Activated CD4-positive, alpha-beta T cell treated with anti-CD3 and anti-CD28 coated beads, Interleukin-2, amount 50 U/mL, for 1 hour (primary cell): ENCODE measurements at regions not wholly inside any gene's neighbourhood (a gene's known extent, or its start where the extent isn't known, plus 50 kb on each side); places are given as distances from the start of the nearest gene placed in this dataset.

ENCODE experiments used
- DNase-seq: peaks from one replicate; pipeline ENCODE4 v3.0.0-alpha.2; 2020

GRCh38 chr13:58056426-58056825 lies 424.9 kb downstream of the PCDH17 start:
- no peak for DNase-seq

DNA sequence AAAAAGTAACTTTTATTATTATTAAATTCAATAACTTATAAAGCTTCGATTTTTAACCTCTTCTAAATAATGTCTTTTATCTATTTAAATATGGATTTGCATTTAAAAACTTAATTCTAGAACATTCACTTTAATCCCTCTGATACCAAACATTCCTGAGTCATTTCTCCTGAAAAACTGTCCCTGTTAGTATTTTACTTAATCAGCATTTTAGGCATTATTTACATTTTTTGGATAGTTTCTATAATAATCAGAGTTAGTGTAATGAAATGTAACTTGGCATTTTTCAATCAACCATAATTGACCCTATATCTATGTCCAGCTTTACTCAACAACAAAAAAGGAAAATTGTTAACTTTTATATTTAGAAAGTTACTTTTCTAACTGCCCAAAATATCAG lies 428.1 kb downstream of the PCDH17 start:
- no peak for DNase-seq

GRCh38 chr13:58080806-58081205 lies 449.3 kb downstream of the PCDH17 start:
- DNase-seq: no peak

- DNase-seq: no peak
Observed at GRCh38 chr13:58081301-58081820, 449.8 kb downstream of the PCDH17 start.

DNA sequence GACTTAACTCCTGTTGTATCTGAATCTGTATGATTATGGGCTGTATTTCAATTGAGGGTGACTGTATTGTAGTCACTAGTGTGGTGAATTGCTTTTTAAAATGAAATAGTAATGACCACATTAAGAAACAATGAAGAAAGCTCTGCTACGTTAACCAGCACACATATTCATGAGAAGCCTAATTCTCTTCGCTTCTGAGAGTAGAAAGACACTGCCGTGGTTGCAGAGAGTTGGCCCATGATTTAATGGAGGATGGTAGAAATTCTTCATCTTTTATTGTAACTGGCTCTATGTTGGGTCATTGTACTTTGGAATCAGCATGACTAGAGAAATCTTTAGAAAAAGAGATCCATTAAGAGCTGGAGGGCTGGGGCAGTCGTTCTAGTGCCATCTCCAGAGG lies 451.5 kb downstream of the PCDH17 start:
- DNase-seq: no peak

GRCh38 chr13:58085274-58085673 lies 453.7 kb downstream of the PCDH17 start:
- DNase-seq: no peak

GRCh38 chr13:58085819-58086218 lies 454.3 kb downstream of the PCDH17 start:
- DNase-seq: no peak

DNA sequence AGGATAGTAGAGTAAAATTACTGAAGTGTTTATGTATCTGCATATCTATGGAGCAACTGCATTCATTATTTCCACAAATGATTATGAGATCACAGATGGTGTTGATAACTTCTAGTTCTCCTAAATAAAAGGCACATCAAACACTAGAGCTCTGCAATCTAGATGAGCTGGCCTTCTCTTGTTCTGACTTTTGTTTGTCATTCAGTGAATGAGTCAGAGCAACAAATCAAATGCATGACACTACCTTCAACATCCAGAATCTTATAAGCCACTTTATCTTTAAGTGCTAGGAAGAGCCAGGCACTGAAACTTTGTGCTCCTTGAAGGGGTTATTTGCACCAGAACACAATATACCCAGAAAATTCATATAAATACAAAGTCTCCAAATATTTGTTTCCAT lies 456.0 kb downstream of the PCDH17 start:
- no peak for DNase-seq

- no peak for DNase-seq
Observed at GRCh38 chr13:58093394-58093793, 461.9 kb downstream of the PCDH17 start.

DNA sequence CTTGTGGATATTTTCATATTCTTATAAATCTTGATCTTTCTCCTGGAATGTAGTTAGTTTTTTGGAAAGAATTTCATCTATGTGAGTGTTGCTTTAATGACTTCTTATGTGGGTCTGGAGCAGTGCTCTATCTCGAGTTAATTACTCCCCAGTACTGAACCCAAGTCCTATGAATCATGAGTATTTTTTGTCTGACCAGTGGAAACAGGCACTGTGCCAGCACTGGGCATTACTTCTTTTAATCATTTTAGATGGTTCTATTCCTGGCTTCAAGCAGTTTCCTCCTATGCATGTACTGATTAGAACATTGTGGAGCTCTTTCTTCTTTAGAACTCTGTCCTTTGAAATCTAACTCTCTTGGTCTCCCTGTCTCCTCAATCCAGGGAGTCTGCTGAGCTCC lies 466.3 kb downstream of the PCDH17 start:
- no peak for DNase-seq

GRCh38 chr13:58119351-58119750 lies 487.8 kb downstream of the PCDH17 start:
- DNase-seq: no peak

GRCh38 chr13:58119804-58120203 lies 488.3 kb downstream of the PCDH17 start:
- DNase-seq: no peak

GRCh38 chr13:58126496-58126895 lies 495.0 kb downstream of the PCDH17 start:
- no peak for DNase-seq

GRCh38 chr13:58134012-58134411 lies 502.5 kb downstream of the PCDH17 start:
- no peak for DNase-seq

- DNase-seq: no peak
Observed at GRCh38 chr13:58134525-58134924, 503.0 kb downstream of the PCDH17 start.

DNA sequence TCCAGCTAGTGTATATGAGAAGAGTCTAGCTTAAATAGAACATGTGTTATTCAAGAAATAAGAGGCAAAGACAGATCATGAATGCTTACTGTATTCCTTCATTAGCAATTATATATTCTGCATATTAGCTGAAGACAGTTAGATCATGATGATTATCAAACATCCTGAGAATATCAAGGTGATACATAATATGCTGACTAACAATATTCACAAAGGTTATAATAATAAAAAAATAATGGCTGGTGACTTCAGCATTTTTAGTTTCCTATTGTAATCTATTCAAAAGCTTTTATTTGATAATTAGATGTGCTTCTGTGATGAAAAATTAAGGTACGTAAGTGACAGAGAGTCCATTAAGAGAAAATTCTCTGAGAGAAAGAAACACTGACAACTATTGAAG lies 511.4 kb downstream of the PCDH17 start:
- no peak for DNase-seq

- DNase-seq: no peak
Observed at GRCh38 chr13:58144616-58145015, 513.1 kb downstream of the PCDH17 start.

DNA sequence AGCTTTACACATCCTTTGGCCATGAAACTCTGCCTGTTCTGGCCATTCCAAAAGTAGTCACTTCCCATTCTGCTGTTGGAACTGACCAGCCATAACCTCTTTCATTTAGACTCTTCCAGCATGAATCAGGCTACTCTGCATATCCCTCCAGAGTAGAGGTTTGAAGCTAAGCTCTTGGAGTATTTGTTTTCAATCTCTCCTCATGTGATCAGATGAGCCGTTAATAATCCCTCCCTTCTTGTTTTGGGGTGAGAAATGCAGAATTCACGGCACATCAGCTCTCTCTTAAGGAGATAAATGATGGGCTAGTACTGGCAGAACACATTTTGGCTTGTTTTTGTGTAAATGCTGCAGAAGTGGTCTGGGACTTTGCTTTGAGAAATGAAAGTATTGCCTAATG lies 519.9 kb downstream of the PCDH17 start:
- DNase-seq: no peak

- DNase-seq: no peak
Observed at GRCh38 chr13:58160980-58161379, 529.4 kb downstream of the PCDH17 start.

- DNase-seq: no peak
Observed at GRCh38 chr13:58165617-58166016, 534.1 kb downstream of the PCDH17 start.

- no peak for DNase-seq
Observed at GRCh38 chr13:58181111-58181510, 549.6 kb downstream of the PCDH17 start.

DNA sequence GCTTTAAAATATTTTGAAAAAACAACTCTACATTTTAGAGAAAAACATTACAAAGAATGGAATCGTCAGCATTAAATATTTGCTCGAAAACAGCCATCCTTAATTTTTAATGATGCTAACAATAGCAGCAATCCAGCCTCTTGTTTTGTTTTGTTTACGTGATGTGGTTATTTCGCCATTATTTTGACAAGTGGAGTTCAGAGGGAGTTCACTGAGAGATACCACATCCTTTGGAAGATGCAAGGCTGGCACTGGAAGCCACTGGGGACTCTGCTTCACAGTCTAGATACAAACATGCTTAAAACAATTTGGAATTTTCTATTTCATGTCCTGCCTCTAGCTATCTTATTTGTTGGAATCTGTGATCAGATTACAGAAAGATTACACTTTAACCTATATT lies 556.3 kb downstream of the PCDH17 start:
- DNase-seq: no peak

- DNase-seq: no peak
Observed at GRCh38 chr13:58190577-58190976, 559.0 kb downstream of the PCDH17 start.

- no peak for DNase-seq
Observed at GRCh38 chr13:58191754-58192153, 560.2 kb downstream of the PCDH17 start.

DNA sequence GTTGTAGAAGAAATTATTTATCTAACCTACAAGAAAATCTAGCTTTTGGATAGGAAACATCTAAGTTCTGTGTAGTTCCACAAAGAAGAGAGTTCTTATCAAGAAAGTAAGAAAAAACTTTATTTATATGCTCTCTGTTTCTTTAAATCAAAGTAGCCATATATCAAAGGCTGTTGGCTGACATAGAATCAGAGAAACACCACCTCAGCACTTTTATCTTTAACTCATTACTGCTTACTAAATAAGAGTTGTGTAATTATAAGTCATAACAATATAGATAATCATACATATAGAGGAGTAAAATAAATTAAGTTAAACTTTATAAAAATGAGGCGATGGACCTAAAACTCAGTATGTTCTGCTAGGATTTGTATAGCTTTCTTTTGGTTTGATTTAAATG lies 570.6 kb downstream of the PCDH17 start:
- no peak for DNase-seq

GRCh38 chr13:58207501-58207900 lies 576.0 kb downstream of the PCDH17 start:
- DNase-seq: no peak
